ENCODE measurements at regions not wholly inside any gene's neighbourhood (a gene's known extent, or its start where the extent isn't known, plus 50 kb on each side); places are given as distances from the start of the nearest gene placed in this dataset.
A peak's percentile ranks its signal among the peaks of the same experiment; 100 is the strongest.

GRCh38 chr3:59308001-59308400 is 258.2 kb upstream of the CFAP20DC start:
- intact Hi-C loops (cut with micrococcal nuclease) = no loop called here
- no peaks in the 10 kb centered on the region for H3K9me3 Mint-ChIP-seq
- H3K4me3 Mint-ChIP-seq = no peak overlapping the region
- no peak overlapping the region for H3K27ac Mint-ChIP-seq
- H3K4me1 Mint-ChIP-seq (ENCODE audit: low read depth) = peaks cover 12% of the 10 kb centered on the region
- CTCF ChIA-PET = no interaction called here
- no peaks in the 10 kb centered on the region for H3K36me3 Mint-ChIP-seq (ENCODE audit: low read depth)
- no peaks in the 10 kb centered on the region for H3K27me3 Mint-ChIP-seq (ENCODE audit: low read depth)
- no peak for DNase-seq

DNA sequence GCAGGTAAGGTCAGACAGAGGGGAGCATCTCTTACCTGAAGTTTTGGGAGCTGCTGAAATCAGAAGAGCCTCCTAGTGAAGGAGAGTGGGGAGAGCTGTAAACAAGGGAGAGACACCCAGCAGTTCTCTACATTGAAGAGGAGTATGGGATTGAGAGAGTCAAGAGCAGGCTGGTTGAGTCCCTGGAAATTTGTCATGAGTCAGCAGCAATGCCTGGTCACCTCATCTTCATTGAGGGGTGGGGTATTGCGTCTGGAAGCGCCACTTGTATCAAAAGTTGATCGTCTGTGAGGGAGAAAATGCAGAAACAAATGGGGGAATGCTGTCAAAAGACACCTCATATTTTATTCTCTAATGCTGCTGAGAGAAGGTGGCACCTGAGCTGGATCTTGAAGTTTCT is 256.6 kb upstream of the CFAP20DC start:
- Mint-ChIP-seq H3K36me3 (ENCODE audit: low read depth) (no peaks in the 10 kb centered on the region), H3K27ac (no peak overlapping the region), H3K9me3 (no peaks in the 10 kb centered on the region), H3K27me3 (ENCODE audit: low read depth) (no peaks in the 10 kb centered on the region), H3K4me1 (ENCODE audit: low read depth) (peaks cover 12% of the 10 kb centered on the region), H3K4me3 (no peak overlapping the region)
- no peak for DNase-seq
- CTCF ChIA-PET = no interaction called here
- intact Hi-C loops (cut with micrococcal nuclease) = no loop called here

DNA sequence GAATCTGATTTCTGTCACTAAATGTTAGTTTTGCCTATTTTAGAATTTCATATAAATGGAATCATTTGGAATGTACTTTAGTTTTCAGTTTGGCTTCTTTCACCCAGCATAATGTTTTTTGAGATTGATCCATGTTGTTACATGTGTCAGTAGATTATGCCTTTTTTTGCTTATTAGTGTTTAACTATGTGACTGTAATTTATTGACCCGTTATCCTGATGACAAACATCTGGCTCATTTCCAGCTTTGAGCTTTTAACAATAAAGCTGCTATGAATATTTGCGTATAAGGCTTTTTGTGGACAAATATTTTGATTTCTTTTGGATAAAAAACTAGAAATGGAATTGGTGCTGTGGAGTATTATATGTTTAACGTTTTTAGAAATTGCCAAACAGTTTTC is 254.5 kb upstream of the CFAP20DC start:
- DNase-seq = no peak
- Mint-ChIP-seq H3K27ac (no peak overlapping the region), H3K27me3 (ENCODE audit: low read depth) (no peaks in the 10 kb centered on the region), H3K36me3 (ENCODE audit: low read depth) (no peaks in the 10 kb centered on the region), H3K4me3 (no peak overlapping the region), H3K4me1 (ENCODE audit: low read depth) (no peaks in the 10 kb centered on the region), H3K9me3 (peaks cover 10% of the 10 kb centered on the region)
- intact Hi-C loops (cut with micrococcal nuclease) = no loop called here
- CTCF ChIA-PET = no interaction called here

DNA sequence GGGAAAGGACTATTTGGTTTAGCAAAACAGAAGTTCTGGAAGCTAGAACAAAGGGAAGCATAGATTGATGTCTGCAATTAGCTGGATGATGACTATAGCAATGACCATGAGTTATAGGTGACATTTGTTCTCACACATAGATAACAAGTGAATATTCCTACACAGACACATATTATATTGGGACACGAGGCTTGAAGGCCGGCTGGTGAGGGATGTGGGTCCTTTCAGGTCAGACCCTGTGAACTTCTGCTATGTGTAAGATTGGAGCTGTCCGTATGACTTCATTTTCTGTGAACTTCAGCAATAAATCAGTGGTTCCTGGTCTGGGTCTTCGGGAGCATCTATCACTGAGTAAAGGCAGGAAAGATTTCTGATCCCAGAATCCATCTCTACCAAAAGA is 253.6 kb upstream of the CFAP20DC start:
- intact Hi-C loops (cut with micrococcal nuclease) = no loop called here
- CTCF ChIA-PET = no interaction called here
- peaks cover 10% of the 10 kb centered on the region for H3K9me3 Mint-ChIP-seq

GRCh38 chr3:59302442-59302841 is 252.6 kb upstream of the CFAP20DC start:
- DNase-seq = no peak
- Mint-ChIP-seq H3K27ac (no peak overlapping the region), H3K4me1 (ENCODE audit: low read depth) (no peaks in the 10 kb centered on the region), H3K4me3 (no peak overlapping the region), H3K9me3 (peaks cover 10% of the 10 kb centered on the region), H3K36me3 (ENCODE audit: low read depth) (no peaks in the 10 kb centered on the region), H3K27me3 (ENCODE audit: low read depth) (no peaks in the 10 kb centered on the region)
- CTCF ChIA-PET = interaction anchor here (0.6 to 1.6 kb wide), 2 partner anchors 11 to 380 kb away, joined by 3 to 5 read pairs; no protein-coding TSS in a partner anchor
- intact Hi-C loops (cut with micrococcal nuclease) = no loop called here

More for the DNA sequence above, 253.6 kb upstream of the CFAP20DC start:
- Mint-ChIP-seq H3K27me3 (ENCODE audit: low read depth) (no peaks in the 10 kb centered on the region), H3K4me1 (ENCODE audit: low read depth) (no peaks in the 10 kb centered on the region), H3K27ac (no peak overlapping the region), H3K36me3 (ENCODE audit: low read depth) (no peaks in the 10 kb centered on the region), H3K4me3 (no peak overlapping the region)
- DNase-seq = no peak

DNA sequence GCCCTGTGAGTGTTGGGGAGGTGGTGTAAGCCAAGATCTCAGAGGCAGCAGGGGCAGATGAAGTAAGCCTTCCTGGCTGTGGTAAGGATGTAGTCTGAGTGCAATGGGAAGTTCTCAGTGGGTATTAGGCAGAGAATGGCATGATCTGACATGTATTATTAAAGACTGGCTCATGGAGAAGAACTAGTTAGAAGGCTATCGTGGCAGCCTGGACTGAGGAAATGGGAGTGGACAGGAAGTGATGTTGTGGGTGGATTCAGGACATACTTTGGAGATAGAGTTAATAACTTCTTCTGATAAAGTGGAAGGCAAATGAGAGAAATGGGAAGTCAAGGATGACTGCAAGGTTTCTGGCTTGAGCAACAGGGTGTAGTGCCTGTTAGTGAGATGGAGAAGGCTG is 250.9 kb upstream of the CFAP20DC start:
- intact Hi-C loops (cut with micrococcal nuclease) = no loop called here
- Mint-ChIP-seq H3K27me3 (ENCODE audit: low read depth) (no peaks in the 10 kb centered on the region), H3K36me3 (ENCODE audit: low read depth) (peaks cover 1% of the 10 kb centered on the region), H3K4me1 (ENCODE audit: low read depth) (no peaks in the 10 kb centered on the region), H3K9me3 (peaks cover 10% of the 10 kb centered on the region), H3K4me3 (no peak overlapping the region), H3K27ac (no peak overlapping the region)
- CTCF ChIA-PET = no interaction called here
- no peak for DNase-seq

- CTCF ChIA-PET = interaction anchor here (0.7 kb wide), 1 partner anchor 276 kb away, joined by 3 read pairs; no protein-coding TSS in a partner anchor
- H3K27me3 Mint-ChIP-seq (ENCODE audit: low read depth) = no peaks in the 10 kb centered on the region
- peaks cover 1% of the 10 kb centered on the region for H3K36me3 Mint-ChIP-seq (ENCODE audit: low read depth)
- intact Hi-C loops (cut with micrococcal nuclease) = no loop called here
- no peak overlapping the region for H3K27ac Mint-ChIP-seq
- H3K4me1 Mint-ChIP-seq (ENCODE audit: low read depth) = no peaks in the 10 kb centered on the region
- H3K9me3 Mint-ChIP-seq = peaks cover 13% of the 10 kb centered on the region
- DNase-seq = no peak
- H3K4me3 Mint-ChIP-seq = no peak overlapping the region
Observed at GRCh38 chr3:59299561-59299960, 249.7 kb upstream of the CFAP20DC start.

GRCh38 chr3:59290358-59290757 is 240.5 kb upstream of the CFAP20DC start:
- Mint-ChIP-seq H3K27ac (no peak overlapping the region), H3K4me3 (no peak overlapping the region), H3K9me3 (peaks cover 8% of the 10 kb centered on the region), H3K36me3 (ENCODE audit: low read depth) (peaks cover 3% of the 10 kb centered on the region), H3K4me1 (ENCODE audit: low read depth) (peaks cover 32% of the 10 kb centered on the region), H3K27me3 (ENCODE audit: low read depth) (no peaks in the 10 kb centered on the region)
- intact Hi-C loops (cut with micrococcal nuclease) = no loop called here
- DNase-seq = no peak
- CTCF ChIA-PET = no interaction called here

- Mint-ChIP-seq H3K4me1 (ENCODE audit: low read depth) (peaks cover 32% of the 10 kb centered on the region), H3K27me3 (ENCODE audit: low read depth) (no peaks in the 10 kb centered on the region), H3K36me3 (ENCODE audit: low read depth) (peaks cover 3% of the 10 kb centered on the region), H3K9me3 (peaks cover 6% of the 10 kb centered on the region), H3K27ac (no peak overlapping the region), H3K4me3 (no peak overlapping the region)
- CTCF ChIA-PET = no interaction called here
- DNase-seq = no peak
- intact Hi-C loops (cut with micrococcal nuclease) = no loop called here
Observed at GRCh38 chr3:59289831-59290230, 240.0 kb upstream of the CFAP20DC start.

DNA sequence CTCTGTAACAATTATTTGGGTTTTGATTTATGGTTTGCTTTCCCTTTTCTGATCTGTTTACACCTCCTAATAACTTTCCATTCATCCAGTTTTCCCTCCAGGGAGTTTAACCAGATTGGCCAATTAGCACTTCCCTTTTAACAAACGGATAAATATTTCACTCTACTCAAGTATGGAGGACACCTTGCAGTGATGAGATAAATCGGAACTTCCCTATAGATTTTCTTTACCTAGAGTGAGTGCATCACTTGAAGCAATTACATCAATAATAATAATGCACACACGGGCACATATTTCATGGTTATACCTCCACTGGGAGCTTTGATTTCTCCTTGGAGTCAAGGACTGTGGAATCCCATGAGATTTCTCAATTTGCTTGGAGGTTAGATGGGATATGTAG is 239.1 kb upstream of the CFAP20DC start:
- H3K4me1 Mint-ChIP-seq (ENCODE audit: low read depth) = peaks cover 32% of the 10 kb centered on the region
- H3K36me3 Mint-ChIP-seq (ENCODE audit: low read depth) = peaks cover 3% of the 10 kb centered on the region
- intact Hi-C loops (cut with micrococcal nuclease) = no loop called here
- no peak overlapping the region for H3K4me3 Mint-ChIP-seq
- H3K27ac Mint-ChIP-seq = no peak overlapping the region
- no peaks in the 10 kb centered on the region for H3K27me3 Mint-ChIP-seq (ENCODE audit: low read depth)
- no peak for DNase-seq
- peaks cover 3% of the 10 kb centered on the region for H3K9me3 Mint-ChIP-seq
- CTCF ChIA-PET = interaction anchor here (0.7 kb wide), 1 partner anchor 12 kb away, joined by 3 read pairs; no protein-coding TSS in a partner anchor

DNA sequence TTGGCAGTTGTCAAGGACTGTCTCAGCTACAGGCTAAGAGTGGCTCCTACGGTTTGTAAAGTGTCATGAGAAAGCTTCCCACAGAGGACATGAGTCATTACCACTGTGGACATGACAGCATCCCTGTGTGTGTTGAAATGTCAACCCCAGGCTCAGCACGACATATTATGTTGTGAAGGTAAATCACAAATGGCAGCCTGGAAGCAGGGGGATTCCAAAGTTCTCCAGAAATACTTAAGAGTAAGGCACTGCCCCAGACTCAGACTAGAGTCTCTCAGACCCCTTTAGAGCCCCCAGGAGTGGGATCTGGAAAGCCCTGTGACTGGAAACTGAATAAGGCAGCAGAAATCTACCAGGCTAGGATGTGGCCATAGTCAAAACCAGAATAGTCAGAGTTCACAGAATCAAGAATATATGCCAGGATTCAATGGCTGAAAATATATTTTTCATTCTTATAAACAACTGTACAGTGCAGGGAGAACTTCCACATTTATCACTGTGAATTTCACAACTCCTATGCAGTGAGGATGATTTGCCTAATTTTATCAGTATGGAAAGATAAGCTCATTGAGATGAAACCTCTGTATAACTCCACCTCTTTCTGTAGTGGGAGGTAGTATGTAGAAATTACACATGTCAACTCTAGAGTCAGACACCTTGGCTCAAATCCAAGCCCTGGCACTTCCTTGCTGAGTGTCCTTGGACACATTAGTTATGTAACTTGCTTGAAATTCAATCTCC is 237.1 kb upstream of the CFAP20DC start:
- H3K27me3 Mint-ChIP-seq (ENCODE audit: low read depth) = no peaks in the 10 kb centered on the region
- H3K27ac Mint-ChIP-seq = no peak overlapping the region
- H3K4me1 Mint-ChIP-seq (ENCODE audit: low read depth) = peaks cover 32% of the 10 kb centered on the region
- intact Hi-C loops (cut with micrococcal nuclease) = loop anchor here (1.0 kb wide), 1 partner anchor 52 kb away; no protein-coding TSS in a partner anchor
- H3K36me3 Mint-ChIP-seq (ENCODE audit: low read depth) = peaks cover 2% of the 10 kb centered on the region
- DNase-seq = peak; percentile 50
- CTCF ChIA-PET = interaction anchor here (0.7 to 0.9 kb wide), 3 partner anchors 88 to 1211 kb away, joined by 3 read pairs; no protein-coding TSS in a partner anchor
- H3K4me3 Mint-ChIP-seq = no peak overlapping the region
- H3K9me3 Mint-ChIP-seq = no peaks in the 10 kb centered on the region

- H3K4me3 Mint-ChIP-seq = no peak overlapping the region
- no peaks in the 10 kb centered on the region for H3K36me3 Mint-ChIP-seq (ENCODE audit: low read depth)
- CTCF ChIA-PET = no interaction called here
- H3K9me3 Mint-ChIP-seq = no peaks in the 10 kb centered on the region
- no peak overlapping the region for H3K27ac Mint-ChIP-seq
- H3K4me1 Mint-ChIP-seq (ENCODE audit: low read depth) = peaks cover 25% of the 10 kb centered on the region
- intact Hi-C loops (cut with micrococcal nuclease) = no loop called here
- no peaks in the 10 kb centered on the region for H3K27me3 Mint-ChIP-seq (ENCODE audit: low read depth)
- DNase-seq = no peak
Observed at GRCh38 chr3:59285560-59285959, 235.7 kb upstream of the CFAP20DC start.

DNA sequence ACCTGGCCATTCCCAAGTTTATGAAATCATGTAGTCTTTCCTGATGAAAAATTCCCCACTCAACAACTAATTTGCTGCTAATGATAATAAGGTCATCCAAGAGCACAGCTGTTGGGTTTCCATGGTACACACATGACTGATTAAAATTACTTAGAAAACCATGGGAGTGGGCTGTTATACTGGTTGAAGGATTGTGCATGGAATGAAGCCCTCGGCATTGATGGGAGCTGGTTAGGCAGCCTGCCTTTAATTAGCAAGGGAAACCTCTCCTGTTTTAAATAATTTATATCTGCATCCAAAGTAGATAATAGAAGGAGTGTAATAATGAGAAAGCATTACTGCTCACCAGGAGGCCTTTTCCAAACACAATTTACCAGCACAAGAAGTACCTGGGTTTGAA is 235.1 kb upstream of the CFAP20DC start:
- H3K4me1 Mint-ChIP-seq (ENCODE audit: low read depth) = peaks cover 18% of the 10 kb centered on the region
- intact Hi-C loops (cut with micrococcal nuclease) = no loop called here
- no peak overlapping the region for H3K4me3 Mint-ChIP-seq
- H3K27me3 Mint-ChIP-seq (ENCODE audit: low read depth) = no peaks in the 10 kb centered on the region
- no peaks in the 10 kb centered on the region for H3K9me3 Mint-ChIP-seq
- H3K27ac Mint-ChIP-seq = no peak overlapping the region
- no peak for DNase-seq
- no peaks in the 10 kb centered on the region for H3K36me3 Mint-ChIP-seq (ENCODE audit: low read depth)
- CTCF ChIA-PET = no interaction called here

Measured in activated naive CD4-positive, alpha-beta T cell treated with anti-CD3 and anti-CD28 coated beads for 36 hours (primary cell).